Fibroblast of the aortic adventitia (primary cell): ENCODE measurements at regions not wholly inside any gene's neighbourhood (a gene's known extent, or its start where the extent isn't known, plus 50 kb on each side); places are given as distances from the start of the nearest gene placed in this dataset.

ENCODE experiments used
- DNase-seq: peaks from one replicate; pipeline ENCODE4 v3.0.0-alpha.2; 2010; ENCODE audit warnings: low read depth
- H3K4me3 ChIP-seq: 2 replicates; pipeline ENCODE4 v1.5.1; 2011; ENCODE audit warnings: low read depth, mild to moderate bottlenecking, control low read depth, low read length, moderate library complexity
- TF ChIP-seq, protein P1 (sequence below): IDR thresholded peaks from 2 replicates; pipeline ENCODE4 v1.5.1; 2011; ENCODE audit warnings: mild to moderate bottlenecking, low read length, control low read depth, inconsistent platforms; ENCODE audit not compliant: insufficient read depth

DNA sequence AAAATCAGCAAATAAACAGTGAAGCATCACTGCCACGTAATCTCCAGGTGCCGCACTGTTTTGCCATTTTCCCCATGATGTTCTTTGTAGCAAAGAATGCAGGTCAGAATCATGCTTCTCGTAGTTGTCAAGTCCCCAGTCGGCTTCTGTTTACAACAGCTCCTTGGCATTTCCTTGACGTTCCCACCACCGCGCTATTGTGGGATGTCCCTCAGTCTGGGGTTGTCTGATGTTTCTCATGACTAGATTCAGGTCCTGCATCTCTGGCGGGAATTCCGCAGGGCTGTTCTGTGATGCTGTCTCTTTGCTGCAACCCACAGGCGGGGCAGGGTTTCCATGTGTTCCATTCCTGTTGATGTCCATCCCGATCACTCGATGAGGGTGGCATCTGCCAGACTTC is 117.9 kb upstream of the SMAD3 start:
- no peak for DNase-seq
- TF ChIP-seq, protein P1, sequence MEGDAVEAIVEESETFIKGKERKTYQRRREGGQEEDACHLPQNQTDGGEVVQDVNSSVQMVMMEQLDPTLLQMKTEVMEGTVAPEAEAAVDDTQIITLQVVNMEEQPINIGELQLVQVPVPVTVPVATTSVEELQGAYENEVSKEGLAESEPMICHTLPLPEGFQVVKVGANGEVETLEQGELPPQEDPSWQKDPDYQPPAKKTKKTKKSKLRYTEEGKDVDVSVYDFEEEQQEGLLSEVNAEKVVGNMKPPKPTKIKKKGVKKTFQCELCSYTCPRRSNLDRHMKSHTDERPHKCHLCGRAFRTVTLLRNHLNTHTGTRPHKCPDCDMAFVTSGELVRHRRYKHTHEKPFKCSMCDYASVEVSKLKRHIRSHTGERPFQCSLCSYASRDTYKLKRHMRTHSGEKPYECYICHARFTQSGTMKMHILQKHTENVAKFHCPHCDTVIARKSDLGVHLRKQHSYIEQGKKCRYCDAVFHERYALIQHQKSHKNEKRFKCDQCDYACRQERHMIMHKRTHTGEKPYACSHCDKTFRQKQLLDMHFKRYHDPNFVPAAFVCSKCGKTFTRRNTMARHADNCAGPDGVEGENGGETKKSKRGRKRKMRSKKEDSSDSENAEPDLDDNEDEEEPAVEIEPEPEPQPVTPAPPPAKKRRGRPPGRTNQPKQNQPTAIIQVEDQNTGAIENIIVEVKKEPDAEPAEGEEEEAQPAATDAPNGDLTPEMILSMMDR: no peak
- H3K4me3 ChIP-seq: no peak overlapping the region

DNA sequence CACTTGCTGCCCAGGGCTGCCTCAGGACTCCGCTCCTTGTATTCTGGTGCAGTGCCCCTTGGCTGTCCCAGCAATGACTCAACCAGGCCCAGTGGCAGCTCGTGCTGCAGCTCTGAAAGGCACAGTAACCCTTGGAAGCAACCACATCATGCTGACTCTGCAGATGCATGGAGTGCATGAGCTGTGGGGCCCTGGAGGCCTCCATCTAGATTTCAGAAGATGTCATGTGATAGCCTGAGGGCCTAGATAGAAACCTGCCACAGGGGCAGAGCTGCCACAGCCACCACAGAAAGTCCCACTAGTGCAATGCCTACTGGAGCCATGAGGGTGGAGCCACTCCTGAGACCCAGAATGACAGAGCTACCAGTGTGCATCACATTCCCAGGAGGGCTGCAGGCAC is 117.1 kb upstream of the SMAD3 start:
- DNase-seq: peak; percentile 45
- TF ChIP-seq, protein P1: no peak
- no peak overlapping the region for H3K4me3 ChIP-seq

DNA sequence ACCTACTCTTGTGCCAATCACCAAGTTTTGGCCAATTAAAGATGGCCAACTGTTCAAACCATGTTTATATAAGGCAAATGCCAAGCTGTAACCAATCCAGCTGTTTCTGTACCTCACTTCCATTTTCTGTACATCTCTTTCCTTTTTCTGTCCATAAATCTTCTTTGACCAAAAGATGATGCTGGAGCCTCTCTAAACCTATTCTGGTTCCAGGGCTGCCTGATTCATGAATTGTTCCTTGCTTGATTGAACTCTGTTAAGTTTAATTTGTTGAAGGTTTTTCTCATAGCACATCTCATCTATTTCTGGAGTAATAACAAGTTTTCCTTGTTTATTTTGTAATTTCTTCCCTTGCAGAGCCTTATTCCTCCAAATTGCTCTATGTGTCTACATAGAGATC is 115.3 kb upstream of the SMAD3 start:
- no peak for DNase-seq
- TF ChIP-seq, protein P1: no peak
- H3K4me3 ChIP-seq: no peak overlapping the region

DNA sequence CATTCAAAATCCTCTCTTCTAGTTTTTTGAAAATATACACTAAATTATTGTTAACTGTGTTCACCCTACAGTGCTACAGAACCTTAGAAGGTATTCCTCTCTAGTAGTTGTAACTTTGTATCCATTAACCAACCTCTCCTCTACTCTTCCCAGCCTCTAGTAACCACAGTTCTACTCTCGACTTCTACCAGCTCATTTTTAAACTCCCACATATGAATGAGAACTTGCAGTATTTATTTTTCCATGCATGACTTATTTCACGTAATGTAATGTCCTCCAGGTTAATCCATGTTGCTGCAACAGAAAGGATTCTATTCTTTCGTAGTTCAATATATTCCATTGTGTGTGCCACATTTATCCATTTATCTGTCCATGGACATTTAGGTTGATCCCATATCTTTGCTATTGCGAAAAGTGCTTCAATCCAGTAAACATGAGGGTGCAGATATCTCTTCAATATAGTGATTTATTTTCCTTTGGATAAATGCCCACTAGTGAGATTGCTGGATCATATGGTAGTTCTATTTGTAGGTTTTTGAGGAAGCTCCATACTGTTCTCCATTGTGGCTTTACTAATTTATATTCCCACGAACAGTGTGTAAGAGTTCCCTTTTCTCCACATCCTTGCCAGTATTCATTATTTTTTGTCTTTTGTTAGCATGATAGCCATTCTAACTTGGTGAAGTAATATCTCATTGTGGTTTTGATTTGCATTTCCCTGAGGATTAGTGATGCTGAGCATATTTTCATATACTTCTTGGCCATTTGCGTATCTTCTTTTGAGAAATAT is 113.7 kb upstream of the SMAD3 start:
- peak; percentile 48 for DNase-seq
- TF ChIP-seq, protein P1: no peak
- no peak overlapping the region for H3K4me3 ChIP-seq

DNA sequence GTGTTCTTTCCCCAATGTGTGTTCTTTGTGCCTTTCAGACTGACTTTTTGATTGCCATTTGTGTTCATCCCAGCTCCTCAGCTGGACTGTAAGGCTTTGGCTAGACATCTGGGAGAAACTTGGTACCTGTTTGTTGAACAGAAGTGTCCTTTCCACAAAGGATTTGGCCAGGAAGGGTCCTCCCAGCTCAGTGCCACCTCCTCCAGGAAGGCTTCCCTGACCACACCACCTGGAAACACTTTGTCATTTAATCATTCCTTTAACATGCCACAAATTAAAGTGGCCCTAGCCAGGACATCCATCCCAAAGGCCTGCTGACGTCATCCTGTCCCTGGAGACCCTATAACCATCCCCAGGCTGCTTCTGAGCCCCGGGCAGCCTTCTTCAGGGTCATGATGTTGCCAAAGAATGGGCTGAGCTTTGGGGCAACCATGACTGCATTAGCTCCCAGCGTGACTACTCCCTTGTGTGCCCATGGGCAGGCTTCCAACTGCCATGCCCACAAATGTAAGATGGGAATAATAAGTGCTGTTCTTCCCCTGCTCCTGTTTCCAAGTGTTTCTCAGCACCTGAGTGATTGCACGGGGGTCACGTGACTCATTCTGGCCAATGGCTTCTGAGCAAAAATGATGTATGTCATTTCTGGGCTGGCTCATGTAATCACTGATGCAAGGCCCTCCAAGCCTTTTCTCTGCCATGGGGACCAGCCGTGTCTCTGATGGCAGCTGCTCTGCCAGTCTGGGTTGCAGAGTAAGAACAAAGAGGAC is 112.5 kb upstream of the SMAD3 start:
- no peak for DNase-seq
- no peak overlapping the region for H3K4me3 ChIP-seq
- TF ChIP-seq, protein P1: no peak

DNA sequence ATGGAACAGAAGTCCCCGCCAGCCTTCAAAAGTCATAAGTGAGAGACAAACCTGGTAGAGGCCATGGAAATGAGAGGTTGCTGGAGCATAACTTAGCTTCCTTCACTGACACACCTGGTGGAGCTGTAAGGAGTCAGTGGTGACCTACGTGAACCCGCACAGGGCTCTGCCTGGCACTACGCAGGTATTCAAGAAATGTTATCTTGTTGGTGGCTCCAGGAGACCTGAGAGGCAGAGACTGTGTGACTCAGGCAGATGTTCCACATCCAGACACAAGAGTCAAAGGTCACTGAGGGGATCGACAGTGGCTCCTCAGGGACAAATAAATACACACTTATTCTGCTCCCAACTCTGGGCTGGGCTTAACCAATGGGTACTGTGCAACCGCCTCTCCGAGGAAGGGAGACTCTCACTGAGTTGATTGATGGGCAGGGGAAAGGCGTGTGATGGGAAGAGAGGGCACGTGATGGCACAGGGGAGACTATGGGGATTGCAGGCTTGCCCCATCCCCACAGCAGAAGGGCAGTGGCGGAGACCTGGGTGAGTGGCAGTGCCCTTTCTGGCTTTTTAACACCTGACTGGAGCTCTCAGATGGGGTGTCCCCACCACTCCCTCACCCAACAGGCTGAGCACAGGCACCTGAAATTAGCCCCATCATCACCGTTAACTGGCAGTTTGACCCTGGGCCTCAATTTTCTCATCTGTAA is 111.7 kb upstream of the SMAD3 start:
- no peak for DNase-seq
- TF ChIP-seq, protein P1: no peak

More for the DNA sequence above, 111.7 kb upstream of the SMAD3 start:
- no peak overlapping the region for H3K4me3 ChIP-seq
